ENCODE measurements at regions not wholly inside any gene's neighbourhood (a gene's known extent, or its start where the extent isn't known, plus 50 kb on each side); places are given as distances from the start of the nearest gene placed in this dataset.

- FAIRE-seq, result no peak
- no peak for DNase-seq (ENCODE audit: insufficient read length, low spot score)
- TF ChIP-seq POLR2A (IDR thresholded peaks at IDR 0.05; ENCODE audit: low read depth, low read length), result no peak
- TF ChIP-seq POU2F2 (IDR thresholded peaks at IDR 0.05; ENCODE audit: low read depth, low read length), result no peak
- TF ChIP-seq PAX5 (IDR thresholded peaks at IDR 0.05; ENCODE audit: insufficient read depth, low read length, severe bottlenecking), result no peak
- no peak for TF ChIP-seq POLR2AphosphoS5 (IDR thresholded peaks at IDR 0.05; ENCODE audit: low read depth, low read length)
- TF ChIP-seq TAF1 (IDR thresholded peaks at IDR 0.05; ENCODE audit: low read depth, low read length), result no peak
- TF ChIP-seq SPI1 (IDR thresholded peaks at IDR 0.05; ENCODE audit: low read depth, low read length), result no peak
Measured at GRCh38 chr12:46531059-46531785, 158.6 kb upstream of the SLC38A2 start.

DNA sequence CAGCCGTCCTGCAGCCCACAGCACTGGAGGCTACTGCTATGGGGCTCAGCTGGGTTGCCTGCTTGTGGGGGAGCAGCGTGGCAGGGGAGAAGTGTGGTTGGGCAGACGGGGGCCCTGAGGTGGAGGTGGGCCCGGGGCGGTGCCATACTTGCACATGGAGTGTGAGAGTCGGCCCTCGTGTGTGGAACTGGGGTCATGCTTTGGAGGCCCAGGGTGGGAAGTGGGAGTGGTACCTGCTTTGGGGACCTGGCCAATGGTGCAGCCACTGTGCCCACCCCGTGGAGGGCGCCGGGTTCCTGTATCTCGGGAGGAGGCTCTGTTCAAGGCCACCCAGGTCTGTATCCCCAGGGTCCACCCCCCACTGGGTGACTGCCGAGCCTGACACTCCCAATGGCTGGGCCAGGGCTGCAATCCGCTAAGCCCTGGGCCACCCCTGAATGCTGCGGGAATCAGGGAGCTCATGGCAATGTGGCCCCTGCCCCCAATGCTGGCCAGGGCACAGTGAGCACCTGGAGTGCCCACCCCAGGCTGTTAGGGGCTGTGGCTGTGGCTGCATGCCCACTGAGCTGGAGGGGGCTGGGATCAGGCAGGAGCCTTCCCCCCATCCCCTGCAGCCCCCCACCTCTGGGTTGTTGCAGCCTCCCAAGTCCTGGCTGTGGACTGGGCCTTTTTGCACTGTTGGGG is 157.9 kb upstream of the SLC38A2 start:
- TF ChIP-seq SPI1 (IDR thresholded peaks at IDR 0.05; ENCODE audit: low read depth, low read length) (no peak), POU2F2 (IDR thresholded peaks at IDR 0.05; ENCODE audit: low read depth, low read length) (no peak), POLR2AphosphoS5 (IDR thresholded peaks at IDR 0.05; ENCODE audit: low read depth, low read length) (no peak), TAF1 (IDR thresholded peaks at IDR 0.05; ENCODE audit: low read depth, low read length) (no peak), POLR2A (IDR thresholded peaks at IDR 0.05; ENCODE audit: low read depth, low read length) (no peak), PAX5 (IDR thresholded peaks at IDR 0.05; ENCODE audit: insufficient read depth, low read length, severe bottlenecking) (no peak)
- DNase-seq (ENCODE audit: insufficient read length, low spot score) (no peak), FAIRE-seq (no peak)

DNA sequence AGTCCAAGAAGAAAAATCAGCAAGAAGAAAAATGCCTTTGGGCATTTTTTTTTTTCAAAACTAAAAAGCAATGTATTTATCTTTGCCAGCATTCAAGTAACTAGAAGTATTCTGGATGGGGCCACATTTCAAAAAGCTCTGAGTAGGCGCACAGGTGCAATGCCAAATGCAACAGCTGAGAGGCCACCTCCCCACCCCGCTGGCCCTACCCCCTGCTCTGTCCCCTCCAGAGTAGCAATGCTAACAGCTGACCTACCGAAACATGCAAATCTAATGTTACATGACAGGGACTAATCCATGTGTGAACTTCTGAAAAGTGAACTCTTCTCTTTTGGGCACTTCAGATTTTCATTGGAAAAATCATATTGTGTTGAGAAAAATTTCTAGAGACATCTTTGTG is 153.7 kb upstream of the SLC38A2 start:
- TF ChIP-seq POLR2A (IDR thresholded peaks at IDR 0.05; ENCODE audit: low read depth, low read length), result no peak
- TF ChIP-seq PAX5 (IDR thresholded peaks at IDR 0.05; ENCODE audit: insufficient read depth, low read length, severe bottlenecking), result no peak
- TF ChIP-seq TAF1 (IDR thresholded peaks at IDR 0.05; ENCODE audit: low read depth, low read length), result no peak
- no peak for TF ChIP-seq POU2F2 (IDR thresholded peaks at IDR 0.05; ENCODE audit: low read depth, low read length)
- TF ChIP-seq POLR2AphosphoS5 (IDR thresholded peaks at IDR 0.05; ENCODE audit: low read depth, low read length), result no peak
- TF ChIP-seq SPI1 (IDR thresholded peaks at IDR 0.05; ENCODE audit: low read depth, low read length), result no peak
- DNase-seq (ENCODE audit: insufficient read length, low spot score) (no peak), FAIRE-seq (no peak)

DNA sequence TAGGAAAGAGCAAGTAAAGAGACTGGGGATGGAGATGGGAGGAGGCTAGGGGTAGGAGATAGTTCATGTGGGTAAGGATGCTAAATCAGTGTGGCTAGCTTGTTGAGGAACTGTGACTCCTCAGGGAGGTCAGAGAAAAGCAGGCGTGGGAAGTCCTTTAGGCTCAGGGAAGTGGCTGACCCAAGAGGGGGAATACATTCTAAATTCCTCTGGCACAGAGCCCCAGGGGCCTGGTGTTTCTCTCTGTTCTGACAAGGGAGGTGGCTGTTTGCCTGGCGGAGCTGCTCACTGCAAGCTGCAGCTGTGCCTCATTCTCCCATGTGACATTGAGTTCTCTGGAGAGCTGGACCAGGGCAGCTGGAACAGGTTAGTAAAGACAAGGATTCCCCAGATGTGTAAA is 152.2 kb upstream of the SLC38A2 start:
- TF ChIP-seq PAX5 (IDR thresholded peaks at IDR 0.05; ENCODE audit: insufficient read depth, low read length, severe bottlenecking) (no peak), TAF1 (IDR thresholded peaks at IDR 0.05; ENCODE audit: low read depth, low read length) (no peak)
- FAIRE-seq (no peak), DNase-seq (ENCODE audit: insufficient read length, low spot score) (no peak)

DNA sequence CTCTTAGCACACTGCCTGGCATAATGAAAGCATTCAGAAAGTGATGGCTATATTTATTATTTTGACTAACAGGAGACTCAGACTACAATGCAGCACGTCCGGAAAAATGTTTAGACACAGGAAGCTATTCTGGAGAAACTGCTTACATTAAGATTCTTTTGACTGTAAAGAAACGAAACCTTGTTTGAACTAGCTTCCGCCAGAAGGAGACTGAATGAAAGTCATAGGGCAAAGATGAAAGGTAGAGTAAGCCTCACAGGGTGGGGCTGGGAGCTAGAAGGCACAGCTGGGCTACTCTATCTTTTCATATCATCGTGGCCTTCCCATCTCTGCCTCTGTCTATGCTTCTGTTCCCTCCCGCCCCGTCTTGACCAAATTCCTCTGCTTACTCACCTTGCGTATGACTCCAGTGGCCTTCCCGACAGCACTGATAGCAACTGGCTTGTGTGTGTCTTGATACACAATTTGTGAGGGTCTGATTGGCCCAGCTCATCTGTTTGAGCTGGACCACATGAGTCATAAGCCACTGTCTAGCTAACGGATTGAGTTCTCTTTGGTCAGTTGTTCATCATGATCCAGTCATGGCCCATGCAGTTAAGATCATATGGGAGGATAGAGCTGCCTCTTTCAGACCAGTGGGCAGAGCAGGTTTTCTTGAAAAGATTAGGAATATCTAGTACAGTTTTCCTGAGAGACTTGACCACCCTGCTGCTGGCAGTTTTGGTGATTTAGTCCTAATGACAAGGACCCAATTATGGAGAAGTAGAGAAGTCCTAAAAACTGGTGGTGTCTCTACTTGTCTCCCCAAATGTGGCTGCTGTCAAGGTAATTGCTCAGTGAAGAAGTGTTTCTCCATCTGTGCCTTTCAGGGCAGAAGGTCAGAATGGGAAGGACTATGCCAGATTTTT is 151.5 kb upstream of the SLC38A2 start:
- TF ChIP-seq POU2F2 (IDR thresholded peaks at IDR 0.05; ENCODE audit: low read depth, low read length) (no peak), TAF1 (IDR thresholded peaks at IDR 0.05; ENCODE audit: low read depth, low read length) (no peak), PAX5 (IDR thresholded peaks at IDR 0.05; ENCODE audit: insufficient read depth, low read length, severe bottlenecking) (no peak)
- DNase-seq (ENCODE audit: insufficient read length, low spot score), result no peak
- FAIRE-seq, result no peak

- FAIRE-seq (no peak), DNase-seq (ENCODE audit: insufficient read length, low spot score) (no peak)
- no peak for TF ChIP-seq POU2F2 (IDR thresholded peaks at IDR 0.05; ENCODE audit: low read depth, low read length)
Measured at GRCh38 chr12:46523446-46523845, 150.9 kb upstream of the SLC38A2 start.

DNA sequence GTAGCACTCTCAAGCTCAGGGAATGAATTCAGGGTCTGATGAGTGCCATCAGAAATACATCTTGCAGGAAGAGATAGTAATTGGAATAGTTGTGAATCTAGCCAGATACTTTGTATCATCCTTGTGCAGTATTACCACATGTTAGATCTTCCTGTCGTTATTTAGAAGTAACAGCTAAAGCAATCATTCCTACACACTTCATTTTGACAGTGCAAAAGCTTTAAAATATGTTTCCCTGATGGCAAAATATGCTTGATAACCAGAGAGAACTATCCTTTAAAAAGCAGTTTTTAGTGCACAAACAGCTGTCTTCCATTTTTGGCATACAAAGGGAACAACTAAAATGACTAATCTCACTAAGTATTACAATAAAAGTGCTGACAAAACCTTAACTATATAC is 149.5 kb upstream of the SLC38A2 start:
- DNase-seq (ENCODE audit: insufficient read length, low spot score) (no peak), FAIRE-seq (no peak)
- TF ChIP-seq POLR2A (IDR thresholded peaks at IDR 0.05; ENCODE audit: low read depth, low read length) (no peak), POU2F2 (IDR thresholded peaks at IDR 0.05; ENCODE audit: low read depth, low read length) (no peak), PAX5 (IDR thresholded peaks at IDR 0.05; ENCODE audit: insufficient read depth, low read length, severe bottlenecking) (no peak), POLR2AphosphoS5 (IDR thresholded peaks at IDR 0.05; ENCODE audit: low read depth, low read length) (no peak), TAF1 (IDR thresholded peaks at IDR 0.05; ENCODE audit: low read depth, low read length) (no peak), SPI1 (IDR thresholded peaks at IDR 0.05; ENCODE audit: low read depth, low read length) (no peak)

- FAIRE-seq (no peak), DNase-seq (ENCODE audit: insufficient read length, low spot score) (no peak)
- no peak for TF ChIP-seq POU2F2 (IDR thresholded peaks at IDR 0.05; ENCODE audit: low read depth, low read length)
Measured at GRCh38 chr12:46521145-46521544, 148.6 kb upstream of the SLC38A2 start.

GRCh38 chr12:46519407-46519806 is 146.8 kb upstream of the SLC38A2 start:
- no peak for FAIRE-seq
- TF ChIP-seq POU2F2 (IDR thresholded peaks at IDR 0.05; ENCODE audit: low read depth, low read length), result no peak
- TF ChIP-seq POLR2AphosphoS5 (IDR thresholded peaks at IDR 0.05; ENCODE audit: low read depth, low read length), result no peak
- TF ChIP-seq TAF1 (IDR thresholded peaks at IDR 0.05; ENCODE audit: low read depth, low read length), result no peak
- TF ChIP-seq SPI1 (IDR thresholded peaks at IDR 0.05; ENCODE audit: low read depth, low read length), result no peak
- TF ChIP-seq POLR2A (IDR thresholded peaks at IDR 0.05; ENCODE audit: low read depth, low read length), result no peak
- TF ChIP-seq PAX5 (IDR thresholded peaks at IDR 0.05; ENCODE audit: insufficient read depth, low read length, severe bottlenecking), result no peak
- no peak for DNase-seq (ENCODE audit: insufficient read length, low spot score)

GRCh38 chr12:46518729-46519128 is 146.2 kb upstream of the SLC38A2 start:
- FAIRE-seq, result no peak
- TF ChIP-seq POU2F2 (IDR thresholded peaks at IDR 0.05; ENCODE audit: low read depth, low read length), result no peak
- TF ChIP-seq PAX5 (IDR thresholded peaks at IDR 0.05; ENCODE audit: insufficient read depth, low read length, severe bottlenecking), result no peak
- no peak for TF ChIP-seq POLR2A (IDR thresholded peaks at IDR 0.05; ENCODE audit: low read depth, low read length)
- TF ChIP-seq TAF1 (IDR thresholded peaks at IDR 0.05; ENCODE audit: low read depth, low read length), result no peak
- no peak for TF ChIP-seq SPI1 (IDR thresholded peaks at IDR 0.05; ENCODE audit: low read depth, low read length)
- TF ChIP-seq POLR2AphosphoS5 (IDR thresholded peaks at IDR 0.05; ENCODE audit: low read depth, low read length), result no peak
- no peak for DNase-seq (ENCODE audit: insufficient read length, low spot score)

Measured in GM12891 (cell line).